GM21619 (cell line): ENCODE measurements at regions not wholly inside any gene's neighbourhood (a gene's known extent, or its start where the extent isn't known, plus 50 kb on each side); places are given as distances from the start of the nearest gene placed in this dataset.
"Not testable (repeated sequence)": the region's sequence is repeated elsewhere in the genome, so short reads cannot be mapped to it uniquely, and the experiment has no call there.

Source experiments
- ATAC-seq: cut with Tn5 transposase; IDR thresholded peaks from one replicate; pipeline ENCODE4 v1.9.1; 2021; ENCODE audit not compliant: unreplicated experiment

DNA sequence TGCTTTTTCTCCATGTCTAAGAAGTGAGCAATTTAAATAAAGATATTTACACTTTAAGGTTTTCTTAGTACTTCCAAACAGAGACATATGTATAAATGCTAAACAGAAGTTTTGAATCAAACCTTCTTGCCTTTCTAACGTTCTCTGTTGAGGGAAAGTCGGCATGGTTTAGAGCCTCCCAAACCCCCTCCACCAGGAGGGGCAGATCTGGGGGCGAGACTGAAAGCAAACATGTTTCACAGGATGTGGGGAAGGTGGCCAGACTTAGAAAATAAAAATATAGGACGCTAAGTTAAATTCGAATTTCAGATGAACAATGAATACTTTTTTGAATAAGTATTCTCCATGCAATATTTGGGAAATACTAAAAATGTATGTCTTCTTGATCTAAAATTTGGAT is 208.3 kb upstream of the SHH start:
- no peak for ATAC-seq

DNA sequence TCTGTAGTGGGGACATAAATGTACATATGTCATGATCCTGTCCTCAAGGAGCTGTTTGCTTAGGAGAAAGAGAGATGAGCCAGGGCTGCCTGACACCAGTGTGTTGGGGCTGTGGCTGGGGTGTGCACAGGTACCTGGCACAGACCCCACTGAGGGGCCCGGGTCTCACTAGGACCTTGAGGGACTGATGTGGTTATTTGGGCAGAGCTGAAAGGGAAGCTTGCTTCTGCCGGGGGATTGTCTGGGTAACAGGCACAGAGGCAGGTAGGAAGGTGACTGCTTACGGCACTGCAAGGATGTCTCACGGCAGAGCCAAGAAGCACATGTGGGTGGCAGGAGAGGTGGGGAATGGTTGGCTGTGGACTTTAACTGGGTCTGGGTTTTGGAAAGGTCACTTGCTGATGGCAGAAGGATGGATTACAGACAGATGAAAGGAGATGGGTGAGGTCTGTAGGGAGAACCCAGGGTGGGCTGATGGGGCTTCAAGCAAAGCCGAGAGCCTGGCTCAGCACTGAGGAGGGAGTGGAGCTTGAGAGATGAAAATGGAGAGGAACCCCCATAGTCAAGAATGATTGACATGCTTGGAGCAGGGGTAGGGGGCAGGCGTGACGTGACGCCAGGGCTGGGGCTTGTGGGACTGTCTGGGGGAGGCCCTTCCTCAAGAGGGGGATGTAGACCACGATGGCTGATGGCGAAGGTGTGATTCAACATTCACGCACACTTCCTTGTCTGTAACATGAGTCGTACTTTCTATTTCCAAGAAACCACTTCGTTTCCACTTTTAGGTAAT is 207.7 kb upstream of the SHH start:
- no peak for ATAC-seq

DNA sequence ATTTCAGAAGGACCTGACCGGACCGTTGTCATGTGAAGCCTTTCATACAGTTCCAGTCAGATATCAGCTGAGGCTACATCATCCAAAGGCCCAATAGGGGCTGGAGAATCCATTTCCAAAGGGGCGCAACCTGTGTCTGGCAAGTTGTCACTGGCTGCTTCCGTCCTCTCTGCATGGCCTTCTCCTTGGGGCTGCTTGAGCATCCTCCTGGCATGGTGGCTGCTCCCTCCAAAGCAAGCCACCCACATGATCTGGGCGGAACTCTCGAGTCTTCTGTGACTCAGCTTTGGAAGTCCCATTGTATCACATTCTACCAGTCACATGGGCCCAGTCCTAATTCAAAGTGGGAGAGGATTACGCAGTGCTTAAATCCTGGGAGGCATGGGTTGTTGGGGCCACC is 207.0 kb upstream of the SHH start:
- no peak for ATAC-seq

DNA sequence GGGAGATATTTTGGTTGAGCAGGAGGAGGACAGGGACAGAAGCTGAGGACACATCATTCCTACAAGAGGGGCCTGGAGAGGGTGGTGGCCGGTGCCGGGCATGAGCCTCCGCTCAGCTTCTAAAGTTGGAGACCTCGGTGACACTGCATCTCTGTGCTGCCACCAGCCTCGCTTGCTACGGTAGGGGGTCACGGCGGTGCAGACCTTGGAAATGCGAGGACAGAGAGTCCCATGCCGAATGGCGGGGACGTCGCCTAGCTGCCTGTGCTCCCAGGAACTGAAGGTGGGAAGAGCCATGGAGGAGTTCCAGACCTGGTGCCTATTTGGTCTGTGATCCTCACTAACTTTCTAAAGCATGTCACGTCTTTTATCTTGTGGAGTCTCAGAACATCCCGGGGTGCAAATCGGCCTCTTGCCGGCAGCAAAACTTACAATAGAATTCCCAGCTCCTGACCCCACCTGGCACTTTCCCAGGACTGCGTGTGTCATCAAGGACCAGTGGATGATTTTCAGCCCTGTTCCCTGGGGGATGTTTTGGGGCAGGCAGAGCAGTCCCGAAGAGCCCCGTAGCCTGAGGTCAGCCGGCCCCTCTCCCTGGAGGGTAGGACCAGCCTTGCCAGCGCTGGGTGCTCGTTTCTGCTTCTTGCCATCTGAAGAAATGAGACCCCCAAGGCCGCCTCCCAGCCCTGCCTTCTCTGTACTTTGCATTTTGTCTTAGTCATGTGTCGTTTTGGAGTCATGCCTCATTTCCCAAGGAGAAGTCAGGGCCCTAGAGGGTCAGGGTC is 205.8 kb upstream of the SHH start:
- no peak for ATAC-seq

DNA sequence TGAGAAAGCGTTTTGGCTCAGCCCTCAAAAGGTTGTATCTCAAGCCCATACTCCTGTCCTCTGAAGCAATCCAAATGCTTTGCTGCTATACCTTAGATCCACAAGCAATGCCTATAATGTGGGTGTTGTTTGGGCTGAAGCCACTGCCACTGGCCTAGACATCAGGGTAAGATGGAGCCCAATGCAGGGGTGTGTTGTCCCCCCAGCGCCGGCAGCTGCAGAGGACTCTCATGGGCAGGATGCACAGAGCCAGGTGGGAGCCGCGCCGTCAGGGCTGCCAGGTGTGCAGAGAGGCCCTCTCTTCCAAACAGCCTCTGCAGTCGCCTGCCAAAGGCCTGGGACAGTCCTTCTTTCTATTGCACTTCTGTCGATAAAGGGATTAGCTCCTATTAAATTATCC is 205.2 kb upstream of the SHH start:
- no peak for ATAC-seq

DNA sequence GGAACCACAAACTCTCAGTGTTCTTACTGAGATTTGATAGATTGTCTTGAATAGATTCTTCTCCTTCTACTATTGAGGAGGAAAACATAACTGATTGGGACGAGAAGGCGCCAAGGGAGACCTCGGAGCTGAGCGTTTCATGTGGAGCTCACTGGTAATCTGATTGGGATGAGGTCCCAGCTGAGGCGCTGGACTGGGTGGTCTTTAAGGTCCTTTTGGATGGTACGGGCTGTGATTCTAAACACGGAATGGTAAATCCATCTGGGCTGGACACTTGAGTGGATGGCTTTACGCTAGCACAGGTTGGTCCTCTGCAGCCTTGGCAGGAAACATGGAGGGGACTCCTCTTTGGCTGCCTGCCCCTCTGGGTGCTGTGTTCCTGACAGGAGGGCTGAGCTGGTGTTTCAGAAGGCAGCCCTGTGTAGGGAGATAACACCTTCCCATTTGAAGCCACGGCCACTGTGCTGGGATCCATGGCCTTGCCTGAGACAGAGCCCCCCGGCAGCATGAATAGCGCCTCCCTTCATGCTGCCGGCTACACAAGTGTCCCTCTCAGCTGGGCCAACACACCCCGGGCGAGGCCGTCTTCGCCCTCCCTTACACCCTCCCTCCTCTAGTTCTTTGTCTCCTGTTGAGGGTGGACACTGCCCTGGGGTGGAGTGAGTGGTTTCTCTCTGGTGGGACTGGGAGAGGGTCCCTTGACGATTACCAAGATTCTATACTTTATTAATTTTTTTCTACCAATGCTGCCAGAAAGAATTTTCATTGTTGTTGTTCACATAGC is 203.2 kb upstream of the SHH start:
- ATAC-seq: no peak

DNA sequence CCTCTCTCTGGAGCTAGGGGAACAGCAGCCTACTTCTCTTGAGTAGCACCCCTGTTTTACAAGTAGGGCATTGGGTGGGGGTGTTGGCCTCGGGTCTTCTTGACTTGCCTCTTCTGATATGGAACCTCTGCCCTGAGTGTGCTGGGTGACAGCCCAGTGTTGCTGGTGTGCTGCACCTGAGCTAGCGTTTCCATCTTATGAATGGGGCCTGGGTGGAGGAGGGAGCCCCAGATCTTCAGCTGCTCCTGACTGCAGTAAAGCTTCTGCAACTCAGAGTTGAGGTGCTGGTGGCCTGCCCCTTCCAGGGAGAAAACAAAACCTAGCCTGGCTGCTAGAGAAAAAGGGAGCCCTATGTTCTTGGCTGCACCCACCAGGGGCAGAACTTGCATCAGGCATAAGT is 202.5 kb upstream of the SHH start:
- ATAC-seq: no peak

DNA sequence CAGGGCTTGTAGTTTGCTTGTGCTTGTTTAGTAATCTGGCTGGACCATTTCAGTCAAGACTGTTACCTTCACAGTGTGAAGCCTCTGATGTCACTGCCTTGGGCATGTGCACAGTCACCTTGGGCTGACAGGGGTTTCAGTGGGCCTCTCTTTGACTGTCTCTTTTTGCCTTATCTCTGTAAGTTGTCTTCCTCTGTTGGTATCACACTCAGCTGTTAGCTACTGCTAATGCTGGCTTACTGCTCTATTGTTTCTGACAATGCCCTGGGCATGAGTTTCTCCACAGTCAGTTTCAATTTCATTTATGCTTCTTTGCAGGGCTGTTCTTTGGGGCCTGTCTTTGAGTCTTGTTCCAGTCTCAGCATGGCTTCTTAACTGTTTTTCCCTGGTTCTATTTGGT is 201.9 kb upstream of the SHH start:
- ATAC-seq: no peak

DNA sequence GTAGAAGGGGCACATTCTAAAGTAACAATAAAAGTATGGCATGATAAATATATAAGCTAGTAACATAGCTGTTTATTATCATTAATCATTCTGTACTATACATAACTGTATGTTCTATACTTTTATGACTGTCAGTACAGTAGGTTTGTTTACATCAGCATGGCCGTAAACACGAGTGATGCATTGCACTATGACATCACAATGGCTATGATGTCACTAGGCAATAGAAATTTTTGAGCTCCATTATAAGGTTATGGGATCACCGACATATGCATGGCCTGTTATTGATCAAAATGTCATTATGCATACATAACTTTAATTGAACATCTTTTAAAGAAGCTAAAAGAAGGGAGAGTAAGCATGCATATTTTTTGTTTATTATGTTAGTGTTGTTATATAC is 200.1 kb upstream of the SHH start:
- ATAC-seq: no peak

DNA sequence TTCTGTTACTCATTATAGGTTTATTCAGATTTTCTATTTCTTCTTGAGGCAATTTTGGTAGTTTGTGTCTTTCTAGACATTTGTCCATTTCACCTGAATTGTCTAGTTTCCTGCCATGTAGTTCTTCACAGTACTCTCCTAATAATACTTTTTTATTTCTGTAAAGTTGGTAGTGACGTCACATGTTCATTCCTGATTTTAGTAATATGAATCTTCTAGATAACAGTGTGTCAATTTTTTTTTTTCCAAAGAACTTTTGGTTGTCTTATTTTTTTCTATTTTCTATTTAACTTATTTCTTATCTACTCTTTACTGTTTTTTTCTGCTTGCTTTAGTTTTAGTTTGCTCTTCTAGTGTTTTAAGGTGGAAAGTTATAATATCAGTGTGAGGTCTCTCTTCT is 197.3 kb upstream of the SHH start:
- no peak for ATAC-seq

DNA sequence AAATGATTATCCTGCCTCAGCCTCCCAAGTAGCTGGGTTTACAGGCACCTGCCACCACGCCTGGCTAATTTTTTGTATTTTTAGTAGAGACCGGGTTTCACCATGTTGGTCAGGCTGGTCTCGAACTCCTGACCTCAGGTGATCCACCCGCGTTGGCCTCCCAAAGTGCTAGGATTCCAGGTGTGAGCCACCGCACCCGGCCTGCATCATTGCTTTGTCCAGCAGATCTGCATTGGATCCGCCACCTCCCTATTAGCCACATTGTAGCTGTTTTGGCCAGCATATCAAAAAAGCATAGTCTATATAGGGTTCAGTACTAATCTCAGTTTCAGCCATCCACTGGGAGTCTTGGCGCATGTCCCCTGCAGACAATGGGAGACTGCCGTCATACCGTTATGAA is 194.6 kb upstream of the SHH start:
- ATAC-seq: not testable (repeated sequence)

DNA sequence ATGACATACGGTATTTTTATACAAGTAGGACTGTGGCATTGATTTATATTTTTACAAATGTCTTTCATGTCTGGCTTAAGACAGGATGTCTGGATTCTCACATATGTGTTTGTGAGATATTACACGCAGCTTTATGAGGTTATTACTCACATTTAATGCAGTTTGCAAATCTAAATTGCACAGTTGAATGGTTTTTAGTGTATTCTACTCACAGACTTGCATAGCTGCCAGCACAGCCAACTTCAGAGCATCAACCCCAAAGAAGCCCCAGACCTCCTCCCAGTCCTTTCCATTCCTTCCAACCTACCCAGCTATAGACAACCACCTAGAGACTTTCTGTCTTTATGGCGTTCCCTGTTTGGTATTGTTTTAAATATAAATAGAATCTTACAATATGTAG is 193.8 kb upstream of the SHH start:
- ATAC-seq: no peak

DNA sequence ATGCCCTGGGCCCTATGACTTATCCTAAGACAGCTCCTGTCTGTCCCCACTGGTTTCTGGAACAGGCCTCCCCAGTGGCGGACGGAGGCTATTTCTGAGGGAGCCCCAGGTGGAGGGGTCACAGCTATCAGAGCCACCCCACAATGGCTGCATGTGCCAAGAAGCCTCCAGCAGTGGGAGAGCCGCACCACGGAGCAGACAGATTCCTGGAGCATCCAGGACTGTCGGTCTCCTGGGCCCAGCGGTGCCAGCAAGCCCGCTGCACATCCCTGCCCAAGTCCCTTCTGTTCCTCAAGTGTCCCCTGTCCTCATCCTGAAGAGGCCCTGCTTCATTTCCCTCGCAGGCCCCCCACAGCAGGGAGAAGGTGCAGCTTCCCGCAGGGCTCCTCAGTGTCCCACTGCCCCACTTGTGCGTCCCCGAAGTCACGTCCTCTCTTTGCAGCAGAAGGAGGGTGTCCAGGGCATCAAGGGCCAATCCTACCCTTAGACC is 193.0 kb upstream of the SHH start:
- ATAC-seq: no peak

DNA sequence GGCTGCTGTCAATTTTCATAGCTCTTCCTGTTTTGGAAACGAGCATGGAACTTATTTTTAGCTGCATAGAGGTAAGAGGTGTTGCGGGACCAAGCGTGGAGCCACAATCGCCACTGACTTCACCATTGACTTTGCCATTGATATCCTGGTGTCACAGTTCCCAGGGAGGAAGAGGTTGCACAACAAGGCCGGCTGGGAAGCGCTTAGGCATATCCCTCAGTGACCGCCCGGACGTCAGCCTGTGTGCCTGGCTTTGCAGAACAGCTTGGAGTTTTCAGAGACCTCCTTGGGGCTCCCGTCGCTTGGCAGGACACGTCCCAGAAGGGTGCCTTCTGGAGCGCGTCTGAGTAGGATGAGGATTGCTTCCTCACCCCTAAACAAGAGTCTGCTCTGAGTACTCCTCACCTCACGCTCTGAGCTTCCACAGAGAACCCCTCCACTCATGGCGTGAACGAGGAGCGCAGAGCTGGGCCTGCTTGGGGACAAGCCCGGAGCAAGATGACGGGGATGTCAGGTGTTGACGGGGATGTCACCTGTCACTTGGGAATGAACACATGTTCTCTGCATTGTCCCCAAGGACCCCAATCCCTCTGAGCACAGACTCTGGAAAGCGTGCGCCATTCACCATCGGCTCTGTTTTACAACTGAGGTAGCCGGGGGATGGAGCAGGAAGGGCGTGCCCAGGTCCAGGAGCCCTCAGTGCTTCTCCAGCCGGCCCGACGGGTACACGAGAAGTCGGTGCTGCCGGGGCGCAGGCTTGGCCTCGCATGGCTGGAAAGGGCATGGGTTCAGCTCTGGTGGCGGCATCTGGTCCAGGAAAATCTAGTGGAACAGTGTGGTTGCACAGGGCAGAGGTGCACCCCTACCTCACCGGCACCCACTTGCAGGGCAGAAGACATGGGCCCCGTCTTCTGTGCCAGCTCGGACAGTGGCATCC is 192.3 kb upstream of the SHH start:
- ATAC-seq: no peak

DNA sequence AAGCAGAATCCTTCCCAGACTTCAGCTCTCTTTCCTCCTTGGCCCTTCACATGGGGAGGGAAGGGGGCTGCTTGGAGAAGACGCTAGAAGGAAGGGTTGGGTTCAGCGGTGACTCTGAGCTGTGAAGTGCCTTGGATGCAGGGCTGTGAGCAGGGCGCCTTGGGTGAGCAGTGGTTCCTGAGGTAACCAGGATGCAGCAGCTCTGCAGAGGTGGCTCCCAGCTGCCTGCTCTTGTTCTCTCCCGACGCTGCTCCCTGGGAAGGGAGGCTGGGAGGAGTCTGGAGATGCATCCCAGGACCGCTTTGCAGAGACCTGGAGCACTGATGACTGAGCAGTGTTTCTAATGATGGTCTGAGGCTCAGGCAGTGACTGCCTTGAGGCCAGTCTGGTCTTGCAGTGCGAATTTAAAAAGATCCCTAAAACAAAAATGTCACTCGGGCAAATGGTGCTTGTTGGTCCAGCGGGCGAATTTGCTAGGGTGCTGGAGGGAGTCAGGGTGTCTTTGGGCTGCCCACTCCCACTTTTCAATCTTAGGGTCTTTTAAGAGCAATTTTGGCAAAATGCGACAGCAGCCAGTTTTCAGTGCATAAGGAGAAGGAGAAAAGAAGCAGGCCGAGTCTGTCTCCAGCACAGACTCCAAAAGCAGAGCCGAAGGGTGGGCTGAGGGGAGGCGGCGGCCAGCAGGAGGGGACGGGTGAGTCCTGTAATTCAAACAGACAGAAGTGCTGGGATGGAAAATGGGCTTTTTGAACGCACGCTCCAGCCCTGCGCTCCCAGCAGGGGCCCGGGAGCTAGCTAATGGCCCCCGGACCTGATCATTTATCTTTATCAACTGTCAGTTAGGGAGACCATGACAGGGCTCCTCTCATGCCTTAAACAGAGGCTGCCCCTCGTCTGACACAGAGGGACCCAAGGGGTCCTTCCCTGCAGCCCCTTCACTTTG is 191.2 kb upstream of the SHH start:
- ATAC-seq: no peak

DNA sequence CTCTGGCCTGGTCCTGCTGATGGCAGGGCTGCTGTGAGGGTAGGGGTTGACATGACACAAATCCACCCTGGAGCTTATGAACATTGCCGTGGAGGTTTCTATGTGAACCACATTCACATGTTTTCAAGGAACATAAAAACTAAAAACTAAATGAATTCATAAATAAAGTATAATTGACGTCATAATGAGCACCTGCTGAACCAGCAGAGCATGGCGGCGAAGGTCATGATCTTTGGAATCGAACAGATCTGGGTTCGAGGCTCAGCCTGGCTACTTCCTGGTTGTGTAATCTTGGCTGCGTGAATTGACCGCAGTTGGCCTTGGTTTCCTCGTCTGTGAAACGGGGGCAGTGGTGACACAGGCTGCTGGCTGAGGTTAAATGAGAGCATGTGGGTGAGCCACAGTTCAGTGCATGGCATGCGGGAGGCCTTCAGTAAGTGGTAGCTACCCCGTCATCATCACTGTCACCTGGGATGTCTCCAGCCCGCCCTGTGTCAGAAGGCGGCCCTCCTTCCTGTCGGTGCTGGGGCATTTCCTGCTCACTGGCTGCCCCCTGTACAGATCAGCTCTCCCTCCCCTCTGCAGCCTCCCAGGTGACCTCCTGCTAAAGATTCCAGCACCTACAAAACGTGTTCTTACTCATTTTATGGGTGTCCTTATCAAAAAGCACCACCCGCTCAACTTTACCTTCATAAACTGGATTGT is 190.3 kb upstream of the SHH start:
- ATAC-seq: no peak

DNA sequence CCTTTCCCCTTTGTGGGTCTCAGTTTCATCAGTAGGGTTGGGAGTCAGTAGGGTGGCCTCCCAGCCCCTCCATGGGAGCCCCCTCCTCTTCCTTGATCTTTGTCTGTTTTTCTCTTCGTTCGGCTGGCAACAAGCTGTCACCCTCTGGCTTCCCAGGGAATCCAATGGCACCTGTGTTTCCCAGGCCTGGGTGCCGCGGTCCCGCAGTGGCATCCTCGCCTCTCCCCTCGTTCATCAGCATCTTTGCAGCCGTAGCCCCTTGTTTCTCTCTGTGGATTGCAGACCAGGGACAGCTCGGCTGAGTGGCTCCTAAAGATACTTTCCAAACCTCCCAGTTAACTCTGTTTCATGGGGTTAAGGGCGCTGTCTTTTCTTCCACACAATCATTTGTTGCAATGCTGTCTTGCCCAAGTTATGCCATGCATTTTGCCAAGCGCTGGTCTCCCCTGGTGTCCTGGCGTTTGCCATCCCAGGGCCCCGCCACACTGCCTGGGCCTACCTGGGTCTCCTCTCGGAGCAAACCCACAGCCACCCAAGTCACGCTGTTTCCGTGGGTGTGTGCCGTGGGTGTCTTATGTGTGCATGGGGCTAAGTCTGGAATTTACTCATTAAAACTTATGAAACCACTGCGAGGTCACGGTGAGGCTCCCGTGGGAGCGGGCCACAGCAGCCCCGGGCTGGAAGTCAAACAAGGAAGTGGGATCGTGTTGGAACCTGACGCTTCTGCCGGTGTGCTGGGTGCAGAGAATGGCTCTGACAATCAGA is 189.4 kb upstream of the SHH start:
- no peak for ATAC-seq
